MM.1S (cell line): ENCODE measurements at regions not wholly inside any gene's neighbourhood (a gene's known extent, or its start where the extent isn't known, plus 50 kb on each side); places are given as distances from the start of the nearest gene placed in this dataset.

Source experiments
- CTCF ChIP-seq: fragments of 300-600 bp; sonication (generic); IDR thresholded peaks from 2 replicates; pipeline ENCODE4 v1.5.1; 2016; ENCODE audit warnings: antibody characterized with exemption, low read length, mixed read lengths
- EZH2 ChIP-seq: fragments of 300-600 bp; sonication (generic); optimal IDR thresholded peaks from 2 replicates; pipeline ENCODE3; 2017; ENCODE audit warnings: low read depth, mild to moderate bottlenecking, antibody characterized with exemption, low read length, mixed read lengths
- EZH2phosphoT487 ChIP-seq: fragments of 300-600 bp; sonication (generic); IDR thresholded peaks from 2 replicates; pipeline ENCODE4 v1.6.1; 2018; ENCODE audit warnings: antibody characterized with exemption, low read length

- TF ChIP-seq CTCF, result no peak
- no peak for TF ChIP-seq EZH2phosphoT487
- no peak for TF ChIP-seq EZH2
These were observed 70.9 kb upstream of the COL1A2 start for GRCh38 chr7:94323844-94324243.
